H1 (cell line): ENCODE measurements at regions not wholly inside any gene's neighbourhood (a gene's known extent, or its start where the extent isn't known, plus 50 kb on each side); places are given as distances from the start of the nearest gene placed in this dataset.

Experiments
- ATF2 ChIP-seq: IDR thresholded peaks from 2 replicates; pipeline ENCODE4 v1.6.1; 2012; ENCODE audit warnings: low read length, inconsistent platforms
- CBX5 ChIP-seq: fragments of 300-800, 300-1000 bp; sonication (generic); IDR thresholded peaks from 2 replicates; pipeline ENCODE4 v1.7.1; 2016; ENCODE audit warnings: antibody characterized with exemption, low read length, low read depth
- CBX8 ChIP-seq: fragments of 300-800, 300-1000 bp; sonication (generic); IDR thresholded peaks from 2 replicates; pipeline ENCODE4 v1.7.1; 2016; ENCODE audit warnings: low read depth, low read length, borderline replicate concordance
- CHD7 ChIP-seq: fragments of 300-600 bp; sonication (generic); IDR thresholded peaks from 2 replicates; pipeline ENCODE4 v1.7.1; 2012; ENCODE audit warnings: low read length, moderate library complexity, mild to moderate bottlenecking, inconsistent platforms; ENCODE audit not compliant: insufficient replicate concordance
- FOSL1 ChIP-seq: IDR thresholded peaks from 2 replicates; pipeline ENCODE4 v1.6.1; 2011; ENCODE audit warnings: mild to moderate bottlenecking, low read depth, low read length, moderate library complexity; ENCODE audit not compliant: insufficient read depth
- SAP30 ChIP-seq: fragments of 300-600 bp; sonication (generic); IDR thresholded peaks from 2 replicates; pipeline ENCODE4 v1.7.1; 2012; ENCODE audit warnings: low read length, moderate library complexity, mild to moderate bottlenecking, inconsistent platforms; ENCODE audit not compliant: insufficient read depth, insufficient replicate concordance
- SRF ChIP-seq: IDR thresholded peaks from 2 replicates; pipeline ENCODE4 v1.6.1; 2011; ENCODE audit warnings: mild to moderate bottlenecking, low read depth, low read length, moderate library complexity
- USF2 ChIP-seq: IDR thresholded peaks from 2 replicates; pipeline ENCODE4 v1.6.1; 2011; ENCODE audit warnings: low read length, improper control_type of control experiment
- YY1 ChIP-seq: IDR thresholded peaks from 2 replicates; pipeline ENCODE4 v1.6.1; 2011; ENCODE audit warnings: low read depth, mild to moderate bottlenecking, low read length

GRCh38 chr13:63542770-63543169 lies 2127.1 kb upstream of the PCDH20 start (continued):
- no peak for TF ChIP-seq CHD7
- no peak for TF ChIP-seq SRF
- TF ChIP-seq CBX5: no peak
- no peak for TF ChIP-seq YY1
- no peak for TF ChIP-seq SAP30
- no peak for TF ChIP-seq ATF2
- no peak for TF ChIP-seq FOSL1
- TF ChIP-seq CBX8: no peak
- TF ChIP-seq USF2: no peak
